HG02642 (cell line): ENCODE measurements at regions not wholly inside any gene's neighbourhood (a gene's known extent, or its start where the extent isn't known, plus 50 kb on each side); places are given as distances from the start of the nearest gene placed in this dataset.
"Not testable (repeated sequence)": the region's sequence is repeated elsewhere in the genome, so short reads cannot be mapped to it uniquely, and the experiment has no call there.

Experiments used
- ATAC-seq: cut with Tn5 transposase; IDR thresholded peaks from one replicate; pipeline ENCODE4 v1.9.1; 2021; ENCODE audit warnings: mild to moderate bottlenecking; ENCODE audit not compliant: unreplicated experiment, poor library complexity

DNA sequence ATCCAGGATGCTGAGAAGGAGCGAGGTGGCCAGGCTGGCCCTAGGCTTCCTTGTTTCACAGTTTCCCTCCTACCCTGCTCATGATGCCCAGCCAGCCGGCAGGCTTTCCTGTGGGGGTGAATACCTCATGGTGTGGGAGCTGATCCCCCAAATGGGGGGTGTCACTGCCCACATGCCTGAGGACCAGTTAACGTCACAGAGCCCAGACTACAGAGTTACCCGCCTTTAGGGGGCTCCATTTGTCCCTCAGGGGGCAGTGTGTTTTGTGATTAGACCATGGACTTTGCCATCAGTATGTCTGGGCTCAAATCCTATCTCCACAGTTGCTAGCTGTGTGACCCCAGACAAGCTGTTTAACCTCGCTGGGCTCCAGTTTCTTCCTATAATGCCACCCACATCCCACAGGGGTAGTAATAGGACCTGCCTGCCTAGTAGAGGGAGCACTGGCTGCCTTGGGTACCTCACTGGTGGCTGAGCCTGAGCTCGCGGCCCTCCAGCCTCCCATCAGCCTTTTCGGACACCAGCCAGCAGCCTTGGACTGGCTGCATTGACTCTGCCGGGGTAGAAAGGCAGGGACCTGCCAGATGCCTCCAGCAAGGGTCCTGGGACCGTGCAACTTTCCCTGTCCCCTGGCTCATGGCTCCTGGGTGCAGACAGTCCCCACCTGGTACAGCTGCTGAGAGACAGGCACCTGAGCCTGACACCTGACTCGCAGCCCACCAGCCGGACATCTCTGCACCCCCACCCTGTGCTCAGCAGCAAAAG is 87.5 kb upstream of the GSE1 start:
- no peak for ATAC-seq

DNA sequence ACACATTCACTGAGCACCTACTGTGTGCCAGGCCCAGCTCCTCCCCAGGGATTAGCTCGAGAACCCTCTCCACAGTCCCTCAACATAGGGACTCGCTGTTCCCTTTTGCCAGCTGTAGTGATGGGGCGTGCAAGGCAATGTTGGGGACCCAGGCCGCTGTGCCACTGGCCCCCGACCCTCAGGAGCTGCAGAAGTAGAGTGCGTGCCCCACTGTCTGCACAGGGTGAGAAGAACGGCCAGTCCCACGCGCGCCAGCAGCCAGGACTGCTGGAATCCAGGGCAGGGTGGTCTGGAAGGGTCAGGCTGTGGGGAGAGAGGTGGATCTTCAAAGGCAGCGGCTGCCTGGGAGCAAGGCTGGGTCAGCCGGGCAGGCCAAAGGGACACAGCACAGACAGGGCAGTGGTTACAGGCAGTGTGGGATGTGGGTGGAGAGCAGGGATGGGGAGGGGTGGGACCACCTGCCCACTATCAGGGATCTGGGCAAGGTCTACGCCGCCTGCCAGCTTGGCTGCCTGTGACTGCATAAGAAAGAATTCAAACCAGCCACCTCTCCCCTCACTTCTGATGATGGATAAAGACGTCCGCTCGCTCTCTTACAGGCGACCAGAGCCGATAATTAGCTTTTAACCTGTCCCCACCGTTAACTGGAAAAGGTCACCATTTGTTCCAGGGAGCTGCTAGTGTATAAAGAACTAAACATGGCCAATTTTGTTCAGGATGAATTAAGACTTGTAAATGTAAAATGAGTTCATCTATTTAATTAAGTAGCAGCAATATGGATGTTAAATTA is 86.7 kb upstream of the GSE1 start:
- ATAC-seq = no peak

DNA sequence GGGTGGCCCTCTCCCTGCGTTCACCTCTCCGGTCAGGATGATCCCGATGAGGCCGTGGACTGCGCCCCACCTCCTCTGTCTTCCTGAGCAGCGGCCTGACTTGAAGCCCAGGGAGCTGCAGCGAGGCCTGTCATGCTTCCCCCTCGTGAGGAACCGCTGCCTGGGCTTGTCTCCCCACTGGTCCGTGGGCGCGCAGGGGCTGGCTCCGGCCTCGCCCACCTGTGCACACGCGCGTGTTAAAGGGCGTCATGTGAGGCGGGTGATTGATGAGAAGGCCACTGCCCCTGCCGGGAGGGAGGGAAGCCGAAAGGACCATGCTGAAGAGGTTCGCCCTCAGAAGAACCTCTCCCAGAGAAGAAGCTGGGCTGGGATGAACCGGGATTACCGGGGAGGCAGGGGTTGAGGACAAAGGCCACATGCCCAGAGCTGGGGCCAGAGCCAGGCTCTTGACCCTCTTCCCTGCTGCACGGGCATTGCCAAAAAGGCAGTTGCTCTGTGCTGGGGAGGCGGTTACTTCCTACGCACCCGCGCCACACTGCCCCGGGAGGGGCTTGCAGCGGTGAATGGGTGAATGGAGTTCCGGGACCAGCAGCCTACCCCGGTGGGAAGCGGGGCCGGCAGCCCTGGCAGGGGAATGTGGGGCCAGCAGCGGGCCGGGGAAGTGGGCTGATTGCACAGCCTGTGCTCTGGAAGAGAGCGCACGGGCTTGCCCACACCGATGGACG is 85.9 kb upstream of the GSE1 start:
- ATAC-seq = no peak

DNA sequence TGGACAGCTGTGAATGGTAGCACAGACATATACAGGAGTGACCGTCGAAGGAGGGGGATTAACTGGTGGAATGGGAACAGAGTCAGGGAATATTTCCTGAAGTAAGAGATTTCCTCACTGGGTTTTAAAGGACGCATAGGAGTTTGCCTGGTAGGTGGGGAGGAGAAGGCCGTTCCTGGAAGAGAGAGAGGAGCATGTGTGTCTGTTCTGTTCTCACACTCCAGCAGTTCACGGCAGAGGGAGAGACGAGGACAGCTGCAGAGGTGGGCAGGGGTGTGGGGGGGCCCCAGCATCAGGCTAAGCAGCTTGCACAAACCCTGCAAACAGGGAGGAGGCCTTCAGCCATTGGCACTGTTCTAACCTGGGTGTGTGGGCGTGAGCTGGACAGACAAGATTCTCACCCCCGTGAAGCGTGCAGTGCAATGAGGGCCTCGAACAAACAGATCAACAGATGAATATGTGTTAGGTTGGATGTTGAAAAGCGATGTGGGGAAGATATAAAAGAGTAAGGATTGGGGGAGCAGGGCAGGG is 85.3 kb upstream of the GSE1 start:
- ATAC-seq = no peak

DNA sequence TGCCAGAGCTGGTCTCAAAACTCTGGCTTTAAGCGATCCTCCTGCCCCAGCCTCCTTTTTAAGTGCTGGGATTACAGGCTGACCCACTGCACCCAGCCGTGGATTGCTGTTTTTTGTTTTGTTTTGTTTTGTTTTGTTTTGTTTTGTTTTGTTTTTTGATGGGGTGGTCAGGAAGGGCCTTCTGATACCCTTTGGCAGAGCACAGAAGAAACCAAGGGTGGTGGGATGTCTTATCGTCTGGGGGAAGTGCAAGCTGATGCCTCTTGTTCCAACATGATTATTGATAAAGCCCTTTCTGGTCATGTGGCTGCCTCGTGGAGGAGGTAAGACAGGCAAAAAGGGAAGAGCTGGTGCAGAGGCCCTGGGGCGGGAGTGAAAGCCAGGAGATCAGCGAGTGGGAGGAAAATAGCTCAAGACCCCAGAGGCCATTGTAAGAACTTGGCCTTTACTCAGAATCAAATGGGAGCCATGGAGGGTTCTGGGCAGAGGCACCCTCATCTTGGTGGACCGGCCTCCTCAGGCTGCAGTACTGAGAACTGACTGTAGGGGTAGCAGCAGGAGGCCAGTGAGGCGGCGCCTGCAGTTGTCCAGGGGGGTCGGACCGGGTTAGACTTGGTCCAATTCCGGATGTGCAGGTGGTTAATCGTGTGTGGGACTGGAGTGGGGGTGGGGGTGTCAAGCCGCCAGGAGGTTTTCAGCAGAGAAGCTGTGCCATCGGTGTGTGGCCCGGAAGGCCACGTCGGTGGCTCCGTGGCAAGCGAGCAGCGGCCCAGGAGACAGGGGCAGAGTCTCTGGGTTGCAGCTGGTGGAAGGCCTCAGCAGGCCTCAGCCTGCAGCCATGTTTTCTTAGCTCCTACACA is 84.4 kb upstream of the GSE1 start:
- ATAC-seq = no peak

DNA sequence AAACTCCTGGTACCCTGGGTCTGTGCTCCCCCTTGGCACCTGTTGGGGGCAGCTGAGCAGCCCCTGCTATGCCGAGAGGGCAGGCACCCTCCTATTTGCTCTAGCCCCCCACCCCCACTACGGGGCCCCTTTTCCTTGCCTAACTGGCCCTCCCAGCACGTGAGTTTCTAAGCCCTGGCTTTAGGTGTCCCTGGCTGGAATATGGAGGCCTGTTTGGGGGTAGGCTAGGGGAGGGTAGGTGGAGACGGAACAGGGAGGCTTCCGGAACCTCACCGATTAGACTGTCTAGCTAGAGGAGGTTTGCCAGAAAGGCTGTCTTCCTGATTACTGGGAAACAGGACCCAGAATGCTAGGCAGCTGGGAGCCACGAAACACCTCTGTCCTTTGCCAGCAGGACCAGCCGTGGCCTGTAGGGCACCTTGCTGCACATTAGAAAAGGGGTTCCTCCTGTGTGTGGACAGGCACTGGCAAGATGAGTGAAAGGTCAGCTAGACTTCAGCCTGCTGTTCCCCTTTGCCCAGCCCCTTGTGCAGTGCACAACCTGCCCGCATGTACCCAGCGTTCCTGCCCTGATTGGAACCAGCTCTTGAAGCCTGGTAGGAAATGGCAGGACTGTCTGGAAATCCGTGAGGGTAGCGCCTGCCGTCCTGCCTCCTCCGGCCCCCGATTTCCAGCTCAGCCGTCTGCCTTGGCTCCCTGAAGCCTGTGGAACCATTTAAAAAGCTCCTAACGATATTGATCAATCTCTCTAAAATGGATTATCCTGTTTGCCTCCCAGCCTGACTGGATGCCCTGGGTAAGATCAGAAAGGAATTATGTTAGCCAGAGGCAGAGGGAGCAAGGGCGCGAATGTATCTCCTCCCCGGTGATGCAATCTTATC is 83.4 kb upstream of the GSE1 start:
- no peak for ATAC-seq

DNA sequence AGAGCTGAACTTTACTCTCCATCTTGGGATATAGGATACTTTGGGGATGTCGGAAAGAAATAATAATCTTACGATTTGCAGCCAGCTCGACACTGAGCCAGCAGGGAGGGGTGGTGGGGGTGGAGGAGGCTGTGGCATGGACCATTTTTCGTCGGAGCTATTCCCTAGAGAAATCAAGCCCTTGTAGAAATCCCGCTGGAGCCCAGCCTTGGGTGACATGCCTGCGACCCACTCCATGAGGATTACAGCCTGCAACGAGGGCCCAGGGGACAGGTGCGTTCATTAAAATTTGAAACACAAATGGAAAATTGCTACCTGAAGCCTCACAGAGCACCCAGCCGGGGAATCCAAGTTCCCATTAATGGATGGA is 82.8 kb upstream of the GSE1 start:
- ATAC-seq = no peak

DNA sequence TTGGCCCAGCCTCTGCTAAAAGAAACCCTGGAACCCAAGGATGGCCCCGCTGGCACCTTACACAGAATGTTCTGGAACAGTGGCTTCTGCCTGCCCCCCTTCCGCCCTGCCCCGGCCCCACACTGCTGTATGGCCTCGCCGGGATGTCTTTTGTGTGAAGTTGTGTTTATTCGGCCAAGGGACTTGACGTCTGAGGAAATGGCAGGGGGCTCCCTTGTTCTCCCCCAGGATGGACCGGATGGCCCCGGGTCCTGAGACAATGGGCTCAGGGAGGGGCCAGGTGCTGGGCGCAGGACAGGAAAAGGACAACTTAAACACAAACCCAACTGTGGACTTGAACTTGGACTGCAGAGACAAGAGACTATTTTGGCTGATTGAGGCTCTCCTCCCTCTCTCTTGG is 81.6 kb upstream of the GSE1 start:
- ATAC-seq = no peak

DNA sequence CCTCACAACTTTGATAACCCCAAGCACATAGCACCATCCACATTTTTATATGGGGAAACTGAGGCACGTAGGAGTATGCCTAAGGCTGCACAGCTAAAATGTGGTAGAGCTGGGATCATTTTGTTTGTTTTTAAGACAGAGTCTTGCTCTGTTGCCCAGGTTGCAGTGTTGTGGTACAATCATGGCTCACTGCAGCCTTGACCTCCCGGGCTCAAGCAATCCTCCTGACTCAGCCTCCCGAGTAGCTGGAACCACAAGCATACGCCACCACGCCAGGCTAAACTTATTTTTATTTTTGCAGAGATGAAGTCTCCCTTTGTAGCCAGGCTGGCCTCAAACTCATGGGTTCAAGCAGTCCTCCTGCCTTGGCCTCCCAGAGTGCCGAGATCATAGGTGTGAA is 81.0 kb upstream of the GSE1 start:
- ATAC-seq = no peak

DNA sequence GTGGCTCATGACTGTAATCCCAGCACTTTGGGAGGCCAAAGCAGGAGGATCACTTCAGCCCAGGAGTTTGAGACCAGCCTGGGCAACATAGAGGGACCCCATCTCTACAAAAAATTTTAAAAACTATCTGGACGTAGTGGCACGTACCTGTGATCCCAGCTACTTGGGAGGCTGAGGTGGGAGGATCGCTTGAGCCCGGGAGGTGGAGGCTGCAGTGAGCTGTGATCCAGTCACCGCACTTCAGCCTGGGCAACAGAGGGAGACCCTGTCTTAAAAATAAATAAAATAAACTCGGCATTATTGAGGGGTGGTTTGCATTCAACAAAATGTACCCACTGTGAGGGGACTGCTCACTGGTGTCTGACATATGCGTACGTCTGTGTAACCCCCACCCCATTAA is 79.5 kb upstream of the GSE1 start:
- ATAC-seq = not testable (repeated sequence)

DNA sequence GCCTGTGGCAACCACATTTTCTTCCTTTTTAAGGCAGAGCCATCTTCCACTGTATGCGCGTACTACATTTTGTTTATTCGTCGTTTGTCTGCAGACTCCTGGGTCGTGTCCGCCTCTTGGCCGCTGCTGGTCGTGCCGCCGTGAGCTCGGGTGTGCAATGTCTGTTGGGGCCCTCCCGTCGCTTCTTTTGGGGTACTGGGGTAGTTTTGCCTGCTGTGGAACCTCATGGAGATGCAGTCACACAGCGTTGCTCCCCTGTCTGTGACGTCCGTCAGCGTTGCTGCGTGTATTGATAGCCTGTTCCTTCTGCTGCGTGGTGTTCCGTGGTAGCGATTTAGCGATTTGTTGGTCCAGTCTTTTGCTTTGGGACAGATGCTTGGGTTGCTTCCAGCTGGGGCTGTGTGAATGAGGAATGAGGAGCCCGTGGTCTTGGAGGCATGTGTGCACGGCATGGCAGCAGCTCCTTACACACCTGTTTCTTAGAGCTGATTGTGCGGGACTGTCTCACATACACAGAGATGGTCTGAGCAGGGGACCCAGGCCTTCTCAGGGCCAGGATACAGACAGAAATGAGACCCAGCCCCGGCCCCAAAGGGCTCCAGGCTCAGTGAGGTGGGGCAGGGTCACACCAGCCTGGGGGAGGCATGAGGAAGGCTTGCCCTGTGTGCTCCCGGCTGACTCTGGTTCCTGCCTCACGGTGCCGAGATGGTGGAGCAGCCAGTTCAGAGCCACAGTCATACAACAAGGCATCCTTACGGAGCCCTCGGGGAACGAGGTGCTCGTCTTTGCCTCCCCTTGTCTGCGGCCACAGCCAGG is 78.4 kb upstream of the GSE1 start:
- ATAC-seq = no peak

DNA sequence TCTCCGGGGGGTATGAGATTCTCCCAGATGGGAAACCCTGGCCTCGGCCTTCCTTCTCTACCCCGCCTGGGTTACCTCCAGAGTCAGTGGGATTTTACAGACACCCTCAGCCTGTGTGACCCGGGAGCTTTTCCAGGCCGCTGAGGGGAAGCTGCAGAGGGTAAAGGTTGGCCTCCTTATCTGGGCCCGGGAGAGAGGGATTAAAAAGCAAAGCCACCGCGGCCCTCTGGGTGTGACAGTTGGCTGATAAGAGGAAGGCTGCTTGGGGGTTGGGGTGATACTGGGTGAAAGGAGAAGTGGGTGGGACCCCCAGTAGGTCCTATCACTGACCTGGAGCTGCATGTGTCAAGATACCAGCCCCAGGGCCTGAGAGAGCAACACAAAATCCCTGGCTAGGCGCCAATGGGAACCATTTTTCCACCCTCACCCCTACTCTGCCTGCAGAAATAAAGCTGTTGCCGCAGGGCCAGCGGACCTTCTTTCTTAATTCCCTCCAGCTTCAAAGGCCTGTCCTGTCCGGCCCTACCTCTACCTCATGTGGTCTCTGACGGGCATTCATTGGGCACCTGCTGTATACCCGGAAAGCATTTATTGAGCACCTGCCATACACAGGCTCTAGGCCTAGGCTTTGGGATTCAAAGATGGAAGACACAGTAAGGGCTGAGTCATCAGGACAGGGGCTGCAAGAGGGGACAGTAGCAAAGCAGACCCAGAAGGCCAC is 77.6 kb upstream of the GSE1 start:
- ATAC-seq = no peak

DNA sequence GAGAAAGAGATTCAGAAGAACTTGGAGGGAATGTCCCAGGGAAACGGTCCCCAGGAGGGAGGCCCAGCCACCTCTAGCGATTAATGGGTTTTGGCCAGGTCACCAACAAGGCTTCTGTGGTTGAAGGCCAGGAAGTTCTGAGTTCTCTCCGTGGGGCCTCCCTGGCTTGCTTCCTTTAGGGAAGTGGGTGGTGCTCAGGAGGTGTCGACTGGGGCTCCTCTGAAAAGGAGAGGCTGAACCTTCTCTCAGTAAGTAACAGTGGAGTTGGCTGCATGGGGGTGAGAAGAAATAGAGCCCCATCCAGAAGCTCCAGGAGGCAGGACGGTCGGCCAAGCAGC is 77.1 kb upstream of the GSE1 start:
- no peak for ATAC-seq

DNA sequence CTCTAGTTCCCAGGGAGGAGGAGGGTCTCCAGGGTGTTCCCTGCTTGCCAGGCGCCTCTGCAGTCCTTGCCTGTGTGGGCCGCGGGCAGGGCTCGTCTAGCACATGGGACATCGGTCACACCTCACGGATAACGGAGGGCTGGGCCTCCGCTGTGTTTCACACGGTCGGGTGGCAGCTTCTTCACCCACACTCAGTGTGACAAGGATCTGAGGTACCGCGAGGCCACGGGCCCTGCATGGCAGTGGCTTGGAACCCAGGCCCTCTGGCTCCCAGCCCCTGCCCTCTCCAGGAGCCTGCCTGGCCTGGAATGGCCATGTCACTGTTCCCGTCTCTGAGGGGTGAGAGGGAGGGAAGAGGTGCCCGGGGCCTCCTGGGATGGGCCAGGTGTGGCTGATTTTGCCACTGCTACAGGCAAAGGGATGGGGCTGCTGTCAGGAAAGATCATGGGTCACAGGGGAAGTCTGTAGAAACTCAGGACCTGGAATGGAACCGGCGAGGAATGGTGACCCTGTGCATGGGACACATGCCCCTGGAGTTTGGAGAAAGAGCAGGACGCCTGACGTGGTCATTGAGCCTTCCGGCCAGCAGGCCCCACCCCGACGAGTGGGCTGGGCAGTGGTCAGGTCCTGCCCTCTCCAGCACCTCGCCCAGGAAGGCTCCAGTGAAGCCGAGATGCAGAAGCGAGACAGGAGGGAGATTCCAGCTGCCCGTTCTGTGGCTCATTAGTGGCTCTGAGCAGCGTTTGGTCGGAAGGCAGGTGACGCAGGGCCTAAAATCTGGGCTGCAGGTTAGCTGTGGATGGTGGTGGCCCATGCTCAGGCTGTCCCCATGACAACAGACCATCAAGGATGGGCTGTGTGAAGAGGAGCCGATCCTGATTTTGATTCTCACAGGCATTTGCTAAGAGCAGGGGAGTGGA is 76.5 kb upstream of the GSE1 start:
- ATAC-seq = no peak

DNA sequence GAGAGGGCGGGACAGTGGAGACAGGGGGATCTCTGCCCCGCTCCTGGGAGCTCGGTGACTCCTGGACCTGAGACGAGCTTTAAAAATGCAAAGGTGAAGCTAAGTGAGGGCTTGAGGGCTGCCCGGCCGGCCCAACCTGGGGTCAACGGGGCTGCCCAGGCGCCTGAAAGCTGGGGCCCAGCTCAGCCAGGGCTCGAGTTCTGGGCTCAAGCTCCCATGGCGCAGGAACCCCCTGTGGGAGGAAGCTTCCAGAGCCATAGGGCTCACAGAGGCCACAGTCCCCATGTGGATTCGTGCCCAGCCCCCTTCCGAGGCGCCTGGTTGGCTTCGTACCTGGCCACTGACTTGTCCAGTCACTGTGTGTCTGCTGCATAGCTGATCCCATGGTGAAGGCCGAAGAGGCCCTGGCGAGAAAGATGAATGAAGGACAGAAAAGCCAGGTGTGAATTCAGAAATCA is 75.8 kb upstream of the GSE1 start:
- no peak for ATAC-seq

DNA sequence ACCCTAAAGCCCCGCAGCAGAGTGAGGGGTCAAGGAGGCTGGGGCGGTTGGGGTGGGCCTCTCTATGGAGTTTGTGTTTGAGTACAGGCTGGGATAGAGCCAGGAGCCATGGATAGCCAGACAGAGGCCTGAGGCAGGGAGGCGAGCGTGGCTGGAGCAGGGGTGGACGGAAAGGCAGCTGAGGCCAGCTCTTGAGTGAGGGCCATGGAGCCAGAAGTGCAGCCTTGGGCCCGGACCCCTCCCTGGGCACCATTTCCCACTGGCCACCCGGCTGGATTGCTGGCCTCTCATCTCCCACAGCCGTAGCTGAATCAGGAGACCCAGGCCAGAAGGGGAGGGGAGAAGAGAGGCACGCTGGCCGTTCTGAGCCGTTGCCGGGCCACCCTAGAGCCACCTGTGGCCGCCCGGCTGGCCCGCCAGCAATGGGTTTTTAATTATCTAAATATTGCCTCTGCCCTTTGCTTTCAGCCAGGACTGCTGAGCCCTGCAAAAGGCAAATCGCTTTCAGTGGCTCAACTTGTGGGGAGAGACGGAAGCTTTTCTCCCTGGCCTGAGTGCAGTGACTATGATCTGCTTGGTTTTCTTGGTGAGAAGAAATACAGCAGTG is 75.2 kb upstream of the GSE1 start:
- no peak for ATAC-seq
